ENCODE measurements at regions not wholly inside any gene's neighbourhood (a gene's known extent, or its start where the extent isn't known, plus 50 kb on each side); places are given as distances from the start of the nearest gene placed in this dataset.

GRCh38 chr1:30449428-30450147 lies 273.8 kb downstream of the MATN1 start:
- TF ChIP-seq ELF4 (IDR thresholded peaks at IDR 0.05) (no peak), NFRKB (IDR thresholded peaks at IDR 0.05) (no peak), FOXM1 (IDR thresholded peaks at IDR 0.05; ENCODE audit: borderline replicate concordance) (no peak), FOXA1 (IDR thresholded peaks at IDR 0.05) (no peak), TARDBP (IDR thresholded peaks at IDR 0.05) (no peak), ARNT (IDR thresholded peaks at IDR 0.05) (no peak)
